ENCODE measurements at regions not wholly inside any gene's neighbourhood (a gene's known extent, or its start where the extent isn't known, plus 50 kb on each side); places are given as distances from the start of the nearest gene placed in this dataset.
A peak's percentile ranks its signal among the peaks of the same experiment; 100 is the strongest.

GRCh38 chr6:147811913-147812629 is 303.6 kb downstream of the SAMD5 start:
- no peak for DNase-seq

GRCh38 chr6:147817042-147817689 is 308.7 kb downstream of the SAMD5 start:
- no peak for DNase-seq

- no peak for DNase-seq
Observed at GRCh38 chr6:147820520-147820919, 312.0 kb downstream of the SAMD5 start.

GRCh38 chr6:147821295-147821897 is 312.9 kb downstream of the SAMD5 start:
- DNase-seq: peak in 3 of 58 donors; percentile 3 to 8 (median 3)

GRCh38 chr6:147823936-147824335 is 315.4 kb downstream of the SAMD5 start:
- no peak for DNase-seq

GRCh38 chr6:147825848-147826247 is 317.4 kb downstream of the SAMD5 start:
- no peak for DNase-seq

GRCh38 chr6:147826698-147827097 is 318.2 kb downstream of the SAMD5 start:
- DNase-seq: no peak

- DNase-seq: no peak
Observed at GRCh38 chr6:147829418-147829817, 320.9 kb downstream of the SAMD5 start.

GRCh38 chr6:147829835-147830234 is 321.3 kb downstream of the SAMD5 start:
- DNase-seq: no peak

- DNase-seq: no peak
Observed at GRCh38 chr6:147831356-147831755, 322.9 kb downstream of the SAMD5 start.

- no peak for DNase-seq
Observed at GRCh38 chr6:147833607-147834006, 325.1 kb downstream of the SAMD5 start.

GRCh38 chr6:147834084-147834776 is 325.7 kb downstream of the SAMD5 start:
- DNase-seq: no peak

GRCh38 chr6:147837540-147837939 is 329.1 kb downstream of the SAMD5 start:
- no peak for DNase-seq

GRCh38 chr6:147839708-147840610 is 331.5 kb downstream of the SAMD5 start:
- DNase-seq: no peak

GRCh38 chr6:147841547-147842148 is 333.2 kb downstream of the SAMD5 start:
- no peak for DNase-seq

GRCh38 chr6:147849401-147850330 is 341.2 kb downstream of the SAMD5 start:
- DNase-seq: no peak

GRCh38 chr6:147852772-147853171 is 344.3 kb downstream of the SAMD5 start:
- DNase-seq: no peak

- no peak for DNase-seq
Observed at GRCh38 chr6:147853574-147853973, 345.1 kb downstream of the SAMD5 start.

- no peak for DNase-seq
Observed at GRCh38 chr6:147855803-147856482, 347.5 kb downstream of the SAMD5 start.

All from anterior cingulate cortex (tissue), 58 donors.